Heart left ventricle (tissue), 13 donors: ENCODE measurements at regions not wholly inside any gene's neighbourhood (a gene's known extent, or its start where the extent isn't known, plus 50 kb on each side); places are given as distances from the start of the nearest gene placed in this dataset.

Experiments
- POLR2A ChIP-seq, 2 donors: fragments of 450-650 bp; IDR thresholded peaks; one replicate each; pipeline ENCODE4 v1.6.1; 2017; ENCODE audit warnings: antibody characterized with exemption in 2 of 2, mild to moderate bottlenecking in 2 of 2, moderate library complexity in 2 of 2
- TF ChIP-seq, protein P1 (sequence below), 12 donors: fragments of 200-600 bp; sonication (generic) in 4 of 12; IDR thresholded peaks; one replicate each; pipeline versions ENCODE4 v1.5.0 to v1.8.0; 2018 to 2022; ENCODE audit warnings: antibody characterized with exemption in 12 of 12, mild to moderate bottlenecking in 5 of 12
- donor health status: ischemic (EF 13 %, LVEDD 7.1; RV severe dilation, severe dysfunction).
- donor health status: DM: no; HTN: yes; CAD: no.
- donor health status: DM: no; HTN: no; CAD: no.
- donor health status: ischemic (EF 25% LVEDD 6.9; RV normal size, moderate dysfunction).
- donor health status: ischemic (EF 25% LVEDD 5.7; RV mildly dilated, moderate dysfunction).
- donor health status: ischemic (EF 35%, LVEDD 5.7; RV mildly dilated, moderate dysfunction).
- donor health status: nonischemic (EF 11% LVEDD 7.7; RV severe dilation, severe dysfunction).
- donor health status: DM: yes; HTN: yes; CAD: no.
- donor health status: PGD.
- donor health status: ischemic (EF 29% LVEDD 5.4; RV normal size, mild dysfunction).
- donor health status: nonischemic (EF 23%, LVEDD 6.1; RV moderate dilation, normal function).

- TF ChIP-seq, protein P1, sequence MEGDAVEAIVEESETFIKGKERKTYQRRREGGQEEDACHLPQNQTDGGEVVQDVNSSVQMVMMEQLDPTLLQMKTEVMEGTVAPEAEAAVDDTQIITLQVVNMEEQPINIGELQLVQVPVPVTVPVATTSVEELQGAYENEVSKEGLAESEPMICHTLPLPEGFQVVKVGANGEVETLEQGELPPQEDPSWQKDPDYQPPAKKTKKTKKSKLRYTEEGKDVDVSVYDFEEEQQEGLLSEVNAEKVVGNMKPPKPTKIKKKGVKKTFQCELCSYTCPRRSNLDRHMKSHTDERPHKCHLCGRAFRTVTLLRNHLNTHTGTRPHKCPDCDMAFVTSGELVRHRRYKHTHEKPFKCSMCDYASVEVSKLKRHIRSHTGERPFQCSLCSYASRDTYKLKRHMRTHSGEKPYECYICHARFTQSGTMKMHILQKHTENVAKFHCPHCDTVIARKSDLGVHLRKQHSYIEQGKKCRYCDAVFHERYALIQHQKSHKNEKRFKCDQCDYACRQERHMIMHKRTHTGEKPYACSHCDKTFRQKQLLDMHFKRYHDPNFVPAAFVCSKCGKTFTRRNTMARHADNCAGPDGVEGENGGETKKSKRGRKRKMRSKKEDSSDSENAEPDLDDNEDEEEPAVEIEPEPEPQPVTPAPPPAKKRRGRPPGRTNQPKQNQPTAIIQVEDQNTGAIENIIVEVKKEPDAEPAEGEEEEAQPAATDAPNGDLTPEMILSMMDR (IDR thresholded peaks at IDR 0.05), result no peak
- TF ChIP-seq POLR2A (IDR thresholded peaks at IDR 0.05), result no peak
Measured at GRCh38 chr1:208309771-208310170, 65.6 kb upstream of the PLXNA2 start.
